ENCODE measurements at regions not wholly inside any gene's neighbourhood (a gene's known extent, or its start where the extent isn't known, plus 50 kb on each side); places are given as distances from the start of the nearest gene placed in this dataset.
"Not testable (repeated sequence)": the region's sequence is repeated elsewhere in the genome, so short reads cannot be mapped to it uniquely, and the experiment has no call there.

DNA sequence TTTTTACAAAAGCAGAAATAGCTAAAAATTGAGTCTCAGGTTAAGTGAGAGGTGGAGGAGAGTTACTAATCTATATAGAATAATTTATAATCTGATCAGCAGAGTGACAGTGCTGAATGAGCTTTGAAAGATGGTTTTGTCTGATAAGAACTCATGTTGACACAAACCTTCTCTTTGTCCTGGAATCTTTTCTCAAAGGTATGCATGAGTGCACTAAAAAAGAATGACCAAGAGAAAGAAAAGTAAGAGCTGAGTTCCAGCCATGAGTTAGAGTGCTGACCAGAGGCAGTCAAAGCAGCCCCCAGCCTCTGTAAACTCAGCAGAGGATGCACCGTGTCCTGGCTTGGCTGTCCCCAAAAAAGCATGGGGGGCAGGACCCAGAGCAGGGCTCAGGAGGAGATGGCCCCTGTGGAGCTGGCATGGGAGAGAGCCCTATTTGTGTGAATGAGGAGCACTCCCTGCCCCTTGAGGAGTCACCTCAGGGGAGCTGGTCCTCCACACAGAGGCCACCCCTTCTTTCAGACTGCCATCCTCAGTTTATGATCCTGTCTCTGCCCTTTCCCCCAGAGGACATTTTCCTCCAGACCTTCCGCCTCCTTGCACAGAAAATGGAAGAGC is 129.8 kb downstream of the SEC23A start:
- no peak for DNase-seq

- no peak for DNase-seq
These were observed 130.5 kb downstream of the SEC23A start for GRCh38 chr14:38972511-38972910.

GRCh38 chr14:38971258-38971921 is 131.6 kb downstream of the SEC23A start:
- no peak for DNase-seq

GRCh38 chr14:38964630-38965029 is 138.4 kb downstream of the SEC23A start:
- DNase-seq: no peak

DNA sequence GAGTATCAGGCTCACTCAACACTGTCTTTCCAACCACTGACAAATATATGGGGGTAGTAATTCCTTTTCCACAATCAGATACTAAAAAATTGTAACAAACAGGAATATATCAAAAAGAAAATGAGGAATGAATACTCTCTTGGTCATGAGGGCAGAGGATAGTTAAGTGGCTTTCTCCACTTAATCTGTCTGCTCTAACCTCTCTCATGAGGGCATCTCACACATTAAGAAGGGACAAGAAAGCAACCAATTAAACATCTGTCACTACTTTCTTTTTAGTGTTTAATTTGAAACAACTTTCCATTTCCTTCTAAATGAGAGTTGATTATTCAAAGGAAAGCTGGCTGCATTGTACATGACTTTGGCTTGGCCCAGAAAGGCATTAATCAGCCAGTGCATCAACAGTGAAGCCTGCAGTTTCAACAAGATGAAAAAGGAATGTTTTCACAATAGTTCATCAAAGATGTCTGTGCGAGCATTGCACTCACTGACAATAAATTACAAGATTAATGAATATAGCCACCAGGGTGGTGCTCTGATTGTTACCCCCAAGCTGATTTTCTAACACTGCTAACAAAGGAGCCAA is 142.0 kb downstream of the SEC23A start:
- DNase-seq: no peak

DNA sequence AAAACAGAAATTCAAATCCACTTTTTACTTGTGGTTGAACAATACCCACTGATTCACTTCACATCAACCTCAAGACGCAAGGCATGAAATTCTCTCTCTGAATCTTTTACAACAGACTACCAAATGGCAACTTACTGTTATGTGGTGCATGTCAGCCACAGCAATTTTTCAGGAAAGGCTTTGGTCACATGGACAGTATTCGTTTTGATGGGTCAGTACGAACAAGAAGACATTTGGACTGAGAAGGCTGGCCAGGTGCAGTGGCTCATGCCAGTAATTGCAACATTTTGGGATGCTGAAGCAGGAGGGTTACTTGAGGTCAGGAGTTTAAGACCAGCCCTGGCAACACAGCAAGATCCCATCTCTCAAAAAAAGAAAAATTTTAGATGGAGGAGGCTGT is 144.0 kb downstream of the SEC23A start:
- DNase-seq: no peak

- no peak for DNase-seq
These were observed 144.4 kb downstream of the SEC23A start for GRCh38 chr14:38958589-38958988.

DNA sequence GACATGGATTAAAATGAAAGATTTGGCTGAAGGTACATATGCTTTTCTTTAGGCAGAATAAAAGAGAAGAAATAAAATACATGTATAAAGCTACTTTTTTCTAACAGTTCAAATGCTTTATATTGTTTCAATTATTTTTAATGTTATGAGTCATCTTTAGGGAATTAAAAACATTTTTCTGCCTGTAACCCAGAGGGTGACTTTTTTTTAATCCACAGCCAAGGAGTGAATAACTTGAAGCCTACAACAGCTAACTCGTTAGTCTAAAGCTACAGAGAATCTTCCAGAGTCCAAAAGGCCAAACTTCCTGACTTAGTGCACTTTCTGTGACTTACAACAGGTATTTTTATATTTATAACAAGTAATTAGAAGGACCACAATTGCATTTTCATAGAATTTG is 151.6 kb downstream of the SEC23A start:
- no peak for DNase-seq

DNA sequence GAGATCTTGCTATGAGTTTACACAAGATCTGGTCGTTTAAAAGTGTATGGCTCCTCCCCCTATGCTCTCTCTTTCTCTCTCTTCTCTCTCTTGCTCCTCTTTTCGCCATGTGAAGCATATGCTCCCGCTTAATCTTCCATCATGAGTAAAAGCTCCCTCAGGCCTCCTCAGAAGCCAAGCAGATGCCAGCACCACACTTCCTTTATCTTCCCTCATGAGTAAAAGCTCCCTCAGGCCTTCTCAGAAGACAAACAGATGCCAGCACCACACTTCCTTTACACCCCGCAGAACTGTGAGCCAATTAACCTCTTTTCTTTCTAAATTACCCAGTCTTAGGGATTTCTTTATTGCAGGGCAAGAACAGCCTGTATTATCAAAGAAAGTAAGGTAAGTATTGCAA is 152.4 kb downstream of the SEC23A start:
- DNase-seq: no peak

DNA sequence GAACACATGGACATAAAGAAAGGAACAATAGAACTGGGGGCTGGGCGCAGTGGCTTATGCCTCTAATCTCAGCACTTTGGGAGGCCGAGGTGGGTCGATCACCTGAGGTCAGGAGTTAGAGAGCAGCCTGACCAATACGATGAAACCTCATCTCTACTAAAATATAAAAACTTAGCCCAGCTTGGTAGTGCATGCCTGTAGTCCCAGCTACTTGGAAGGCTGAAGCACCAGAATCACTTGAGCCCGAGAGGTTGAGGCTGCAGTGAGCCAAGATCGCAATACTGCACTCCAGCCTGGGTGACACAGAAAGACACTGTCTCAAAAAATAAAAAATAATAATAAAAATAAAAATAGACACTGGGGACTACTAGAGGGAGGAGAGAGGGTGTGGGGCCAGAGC is 154.5 kb downstream of the SEC23A start:
- DNase-seq: no peak

DNA sequence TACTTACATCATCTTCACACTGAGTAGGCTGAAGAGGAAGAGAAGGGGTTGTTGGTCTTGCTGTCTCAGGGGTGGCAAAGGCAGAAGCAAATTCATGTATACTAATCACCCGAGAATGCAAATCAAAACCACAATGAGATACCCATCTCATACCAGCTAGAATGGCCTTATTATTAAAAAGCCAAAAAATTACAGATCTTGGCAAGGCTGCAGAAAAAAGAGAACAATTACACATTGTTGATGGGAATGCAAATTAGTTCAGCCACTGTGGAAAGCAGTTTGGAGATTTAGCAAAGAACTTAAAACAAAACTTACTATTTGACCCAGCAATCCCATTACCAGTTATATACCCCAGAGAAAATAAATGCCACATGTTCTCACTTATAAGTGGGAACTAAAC is 154.9 kb downstream of the SEC23A start:
- DNase-seq: peak; percentile 86

DNA sequence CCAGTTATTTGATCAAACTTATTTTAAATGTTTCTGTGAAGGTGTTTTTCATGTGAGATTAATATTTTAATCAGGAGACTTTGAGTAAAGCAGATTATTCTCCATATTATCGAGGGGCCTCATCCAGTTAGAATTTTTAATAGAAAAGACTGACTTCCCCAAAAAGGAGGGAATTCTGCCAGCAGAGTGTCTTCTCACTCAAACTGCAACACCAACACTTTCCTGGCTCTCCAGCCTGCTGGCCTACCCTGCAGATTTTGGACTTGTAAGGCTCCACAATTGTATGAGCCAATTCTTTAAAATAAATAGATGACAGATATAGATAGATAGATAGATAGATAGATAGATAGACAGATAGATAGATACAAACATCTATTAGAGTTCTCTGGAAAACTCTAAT is 155.7 kb downstream of the SEC23A start:
- DNase-seq: no peak

DNA sequence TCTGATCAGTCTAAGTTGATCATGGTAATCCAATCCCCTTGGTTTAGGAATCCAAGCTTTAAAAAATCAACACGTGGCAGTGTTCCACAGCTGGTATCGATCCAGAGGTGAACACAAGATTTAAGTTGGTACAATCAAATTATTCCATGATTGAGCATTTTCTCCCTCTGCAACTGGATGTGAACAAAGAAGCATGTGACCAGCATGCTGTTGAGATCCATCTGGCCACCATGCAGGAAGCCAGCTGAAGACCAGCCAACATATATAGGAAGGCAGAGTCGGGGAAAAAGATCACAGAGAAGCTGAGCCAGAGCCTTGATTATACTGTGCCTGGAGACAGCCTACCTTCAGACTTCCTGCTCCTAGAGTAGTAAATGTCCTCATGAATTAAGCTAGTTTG is 158.3 kb downstream of the SEC23A start:
- DNase-seq: no peak

DNA sequence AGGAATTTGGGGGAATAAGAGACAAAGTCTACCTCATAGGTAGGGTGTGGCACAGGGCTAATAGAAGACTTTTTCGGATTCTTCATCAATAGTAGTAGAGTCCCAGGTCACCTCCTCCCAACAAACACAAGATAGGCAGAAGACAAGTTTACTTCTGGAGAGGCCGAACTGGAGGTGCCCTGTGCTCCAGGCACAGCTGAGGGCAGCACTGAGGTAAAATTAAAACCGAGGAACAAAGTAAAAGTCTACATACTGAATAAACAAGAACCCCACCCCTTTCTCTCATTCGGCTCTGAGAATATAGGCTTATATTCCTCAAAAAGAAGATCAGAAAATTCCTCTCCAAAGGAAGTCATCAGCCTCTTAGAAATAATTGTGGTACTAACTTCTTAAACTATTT is 161.5 kb downstream of the SEC23A start:
- DNase-seq: no peak

- DNase-seq: not testable (repeated sequence)
These were observed 170.4 kb downstream of the SEC23A start for GRCh38 chr14:38932653-38933000.

DNA sequence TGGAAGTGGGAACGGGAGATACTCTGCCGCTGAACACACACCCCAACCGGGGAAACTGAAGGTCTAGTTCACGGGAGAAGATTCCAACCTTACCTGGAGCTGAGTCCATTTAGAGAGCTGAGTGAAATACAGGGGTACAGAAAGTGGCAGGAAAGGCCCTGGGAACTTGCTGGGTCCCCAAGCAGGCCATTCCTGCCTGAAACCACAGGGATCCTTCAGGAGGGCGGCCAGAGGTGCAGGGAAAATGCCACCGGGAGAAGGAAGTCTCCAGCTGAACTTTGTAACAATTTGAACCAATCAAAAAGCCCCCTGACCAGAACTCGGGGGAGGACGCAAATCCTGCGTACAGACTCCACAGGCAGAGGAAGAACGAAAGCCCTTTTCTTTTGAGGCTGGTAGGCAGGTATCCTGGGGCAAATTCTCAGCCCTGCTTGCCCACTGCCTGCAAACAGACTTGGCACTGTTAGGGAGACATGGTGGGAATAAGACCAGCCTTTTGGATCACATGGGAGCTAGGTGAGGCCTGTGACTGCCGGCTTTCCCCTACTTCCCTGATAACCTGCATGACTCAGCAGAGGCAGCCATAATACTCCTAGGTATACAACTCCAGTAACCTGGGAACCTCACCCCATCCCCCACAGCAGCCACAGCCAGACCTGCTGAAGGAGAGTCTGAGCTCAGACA is 170.9 kb downstream of the SEC23A start:
- no peak for DNase-seq

GRCh38 chr14:38930898-38931297 is 172.1 kb downstream of the SEC23A start:
- DNase-seq: no peak

DNA sequence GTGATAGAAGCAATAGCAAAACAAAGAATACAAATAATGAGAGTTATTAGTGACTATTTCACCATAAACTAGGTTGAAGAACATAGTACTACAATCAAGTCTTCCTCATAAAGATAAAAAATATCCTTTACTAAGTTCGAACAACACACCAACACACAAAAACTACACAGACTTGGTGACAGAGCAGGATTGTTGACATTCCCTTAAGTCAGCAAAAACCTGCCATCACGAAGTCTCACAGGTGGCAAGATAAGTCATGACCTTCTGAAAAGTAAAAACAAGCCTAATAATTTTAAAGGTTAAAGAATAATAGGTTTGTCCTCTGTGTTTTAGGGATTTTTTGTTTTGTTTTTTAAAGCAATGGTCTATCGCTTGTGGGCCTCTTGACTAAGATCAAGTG is 173.0 kb downstream of the SEC23A start:
- DNase-seq: no peak

- no peak for DNase-seq
These were observed 173.6 kb downstream of the SEC23A start for GRCh38 chr14:38929416-38929815.

DNA sequence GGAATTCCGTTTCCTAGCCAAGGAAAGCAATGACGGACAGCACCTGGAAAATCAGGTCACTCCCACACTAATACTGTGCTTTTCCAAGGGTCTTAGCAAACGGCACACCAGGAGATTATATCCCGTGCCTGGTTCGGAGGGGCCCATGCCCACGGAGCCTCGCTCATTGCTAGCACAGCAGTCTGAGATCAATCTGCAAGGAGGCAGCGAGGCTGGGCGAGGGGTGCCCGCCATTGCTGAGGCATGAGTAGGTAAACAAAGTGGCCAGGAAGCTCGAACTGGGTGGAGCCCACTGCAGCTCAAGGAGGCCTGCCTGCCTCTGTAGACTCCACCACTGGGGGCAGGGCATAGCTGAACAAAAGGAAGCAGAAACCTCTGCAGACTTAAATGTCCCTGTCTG is 181.1 kb downstream of the SEC23A start:
- DNase-seq: not testable (repeated sequence)

DNA sequence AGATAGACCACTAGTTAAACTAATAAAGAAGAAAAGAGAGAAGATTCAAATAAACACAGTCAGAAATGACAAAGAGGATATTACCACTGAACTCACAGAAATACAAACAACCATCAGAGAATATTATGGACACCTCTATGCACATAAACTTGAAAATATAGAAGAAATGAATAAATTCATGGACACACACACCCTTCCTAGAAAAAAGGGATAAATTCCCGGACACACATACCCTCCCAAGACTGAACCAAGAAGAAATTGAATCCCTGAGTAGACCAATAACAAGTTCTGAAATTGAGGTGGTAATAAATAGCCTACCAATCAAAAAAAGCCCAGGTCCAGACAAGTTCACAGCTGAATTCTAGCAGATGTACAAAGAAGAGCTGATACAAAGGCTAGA is 187.9 kb downstream of the SEC23A start:
- DNase-seq: no peak

GRCh38 chr14:38910092-38910491 is 192.9 kb downstream of the SEC23A start:
- no peak for DNase-seq

DNA sequence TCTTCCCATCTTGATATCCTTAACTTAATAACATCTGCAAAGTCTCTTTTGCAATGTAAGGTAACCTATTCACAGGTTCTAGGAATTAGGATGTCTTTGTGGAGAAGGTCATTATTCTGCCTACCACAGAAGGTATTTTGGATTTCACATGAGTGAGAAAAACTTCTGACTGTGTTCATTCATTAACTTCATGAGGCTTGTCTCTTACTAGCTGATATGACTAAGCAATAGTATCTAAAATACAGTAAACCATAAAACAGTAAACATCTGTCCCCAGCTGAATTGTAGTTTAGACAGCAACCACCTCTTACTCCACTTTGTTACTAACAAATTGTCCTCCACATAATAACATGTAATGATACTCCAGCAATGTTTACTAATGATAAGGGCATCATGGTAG is 198.1 kb downstream of the SEC23A start:
- no peak for DNase-seq

GRCh38 chr14:38901791-38902190 is 201.2 kb downstream of the SEC23A start:
- no peak for DNase-seq
